ENCODE measurements at regions not wholly inside any gene's neighbourhood (a gene's known extent, or its start where the extent isn't known, plus 50 kb on each side); places are given as distances from the start of the nearest gene placed in this dataset.

- DNase-seq (ENCODE audit: low read depth): no peak
Observed at GRCh38 chr5:60259730-60260129, 366.2 kb upstream of the PDE4D start.

DNA sequence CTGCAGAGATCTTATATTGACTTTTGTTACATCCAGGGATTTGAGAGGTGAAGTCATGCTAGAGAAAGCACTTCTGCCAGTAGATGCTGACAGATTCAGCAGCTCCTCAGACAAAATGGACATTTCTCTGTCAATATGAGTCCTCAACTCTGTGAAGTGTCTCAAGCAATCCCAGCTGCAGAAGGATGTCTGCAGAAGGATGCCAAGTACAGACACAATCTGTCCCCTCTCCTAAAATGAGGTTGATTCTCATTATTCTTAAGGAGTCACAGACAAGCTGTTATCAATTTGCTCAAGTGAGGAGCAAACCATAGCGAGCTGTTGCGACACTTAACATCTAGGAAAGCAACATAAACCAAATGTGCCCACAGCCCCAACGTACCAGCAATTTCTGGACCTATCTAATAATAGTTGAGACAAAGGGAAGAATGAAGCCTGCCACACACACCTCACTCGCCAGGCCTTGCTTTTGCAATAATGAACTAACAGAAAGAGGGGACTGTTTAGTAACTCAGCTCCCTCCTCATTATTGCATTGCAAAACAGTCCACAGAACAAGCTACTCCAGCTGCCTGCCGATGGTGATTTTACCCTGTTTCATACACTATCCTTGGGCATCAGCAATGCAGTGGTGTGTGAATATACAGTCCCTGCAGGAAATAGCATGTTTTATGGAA is 364.2 kb upstream of the PDE4D start:
- DNase-seq (ENCODE audit: low read depth): peak; percentile 8

DNA sequence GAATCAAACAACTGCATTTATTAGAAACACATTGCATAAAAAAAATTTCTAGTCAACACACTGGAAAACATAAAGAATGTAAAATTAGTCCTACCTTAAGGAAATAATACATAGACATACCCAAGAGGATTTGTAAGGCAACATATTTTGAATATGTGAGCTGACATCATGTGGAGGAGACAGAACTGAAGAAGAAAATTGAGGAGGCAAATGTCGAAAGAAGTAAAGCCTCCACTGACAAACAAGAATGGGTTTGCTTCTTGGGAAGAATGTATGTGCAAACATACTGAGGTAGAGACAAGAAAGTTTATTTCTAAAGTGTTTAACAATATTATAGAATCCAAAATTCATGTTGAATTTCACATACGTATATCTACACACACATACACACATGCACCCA is 363.0 kb upstream of the PDE4D start:
- DNase-seq (ENCODE audit: low read depth): no peak

GRCh38 chr5:60248901-60249300 is 355.4 kb upstream of the PDE4D start:
- no peak for DNase-seq (ENCODE audit: low read depth)

- DNase-seq (ENCODE audit: low read depth): no peak
Observed at GRCh38 chr5:60243713-60244112, 350.2 kb upstream of the PDE4D start.

DNA sequence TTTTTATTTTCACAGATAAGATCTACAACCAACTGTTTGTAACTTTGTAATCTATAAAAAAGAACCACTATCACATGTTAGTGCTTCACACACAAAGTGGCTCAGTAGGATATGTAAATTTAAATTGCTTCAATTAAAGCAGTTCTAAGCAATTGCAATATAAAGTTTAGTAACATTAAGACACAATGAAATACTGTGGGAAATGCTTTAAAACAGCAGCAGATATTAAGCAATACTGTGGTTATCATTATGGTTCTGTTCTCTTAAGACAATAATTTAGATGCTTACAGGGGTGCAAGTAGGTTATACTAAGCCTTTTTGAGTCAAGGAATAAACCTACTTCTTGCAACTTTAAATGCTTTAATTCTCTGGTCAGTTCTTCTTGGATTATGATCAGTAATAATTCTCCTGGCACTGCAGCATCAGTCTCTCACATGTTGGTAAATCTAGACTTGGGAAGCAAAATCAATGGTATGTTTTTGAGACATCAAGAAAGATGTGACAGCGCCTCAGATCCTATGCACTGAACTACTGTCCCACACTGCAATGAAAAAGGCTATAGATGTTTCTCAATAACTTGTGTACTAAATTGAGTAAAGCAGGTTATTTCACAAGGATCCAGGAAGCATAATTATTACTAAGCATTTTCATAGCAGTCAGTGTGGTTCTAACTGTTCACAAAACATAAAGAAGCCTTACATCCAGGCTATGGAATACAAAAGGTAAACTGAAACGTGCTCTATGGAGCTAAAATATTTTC is 338.7 kb upstream of the PDE4D start:
- DNase-seq (ENCODE audit: low read depth): no peak

GRCh38 chr5:60230456-60230855 is 336.9 kb upstream of the PDE4D start:
- DNase-seq (ENCODE audit: low read depth): no peak

DNA sequence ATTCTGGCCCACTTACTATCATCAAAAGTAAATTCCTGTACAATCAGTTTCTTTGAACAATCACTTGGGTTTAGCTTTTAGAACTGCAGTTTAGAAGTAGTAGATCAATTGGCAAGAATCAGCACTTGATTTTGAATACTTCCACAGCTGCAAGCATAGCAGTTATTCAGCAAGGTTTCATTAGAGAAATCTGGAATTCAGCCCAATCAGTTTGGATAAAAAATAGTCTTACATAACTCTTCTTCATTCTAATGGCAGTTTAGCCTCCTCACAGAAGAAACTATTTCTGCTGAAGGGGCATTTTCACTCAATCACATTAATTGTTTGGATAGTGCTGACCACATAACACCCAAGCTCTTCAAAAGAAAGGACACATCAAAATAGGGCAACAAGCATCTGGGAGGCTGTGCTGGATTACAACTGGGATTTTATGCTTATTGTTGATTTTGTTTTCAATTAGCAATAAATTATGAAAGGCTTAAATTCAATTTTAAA is 336.2 kb upstream of the PDE4D start:
- no peak for DNase-seq (ENCODE audit: low read depth)

DNA sequence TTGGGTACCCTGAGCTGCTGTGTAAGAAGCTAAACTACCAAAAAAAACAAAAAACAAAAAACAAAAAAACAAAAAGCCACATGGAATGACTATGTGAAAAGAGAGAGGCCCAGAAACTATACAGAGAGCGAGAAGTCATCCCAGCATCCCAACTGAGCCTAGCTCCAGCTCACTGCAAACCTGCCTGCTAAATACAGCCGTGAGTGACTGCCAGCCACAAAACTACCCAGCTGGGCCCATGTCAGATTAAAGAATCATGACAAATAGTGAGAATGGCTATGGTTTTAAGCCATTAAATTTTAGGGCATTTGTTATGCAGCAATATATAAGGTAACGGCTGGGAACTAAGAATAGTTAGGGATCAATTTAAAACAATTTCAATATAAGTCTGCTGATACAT is 335.1 kb upstream of the PDE4D start:
- no peak for DNase-seq (ENCODE audit: low read depth)

GRCh38 chr5:60226128-60226527 is 332.6 kb upstream of the PDE4D start:
- no peak for DNase-seq (ENCODE audit: low read depth)

GRCh38 chr5:60223342-60223741 is 329.8 kb upstream of the PDE4D start:
- peak; percentile 46 for DNase-seq (ENCODE audit: low read depth)

DNA sequence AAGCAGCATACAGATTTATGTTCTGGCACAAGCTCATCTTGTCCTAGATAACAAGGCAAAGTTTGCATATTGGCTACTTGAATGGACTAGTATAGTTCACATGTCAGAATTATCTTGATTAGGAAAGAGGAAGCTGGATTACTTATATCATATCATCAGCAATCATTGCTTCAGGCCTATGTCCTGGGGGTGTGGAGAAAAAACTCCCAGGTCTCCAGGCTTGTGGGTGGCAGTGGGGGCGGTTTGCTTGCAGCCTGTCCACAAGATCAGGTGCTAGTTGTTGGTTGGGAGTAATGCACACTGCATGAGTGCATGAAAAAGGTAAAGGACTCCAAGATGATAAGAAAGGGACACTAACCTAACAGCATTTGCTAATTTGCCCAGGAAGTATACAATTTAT is 326.4 kb upstream of the PDE4D start:
- DNase-seq (ENCODE audit: low read depth): no peak

DNA sequence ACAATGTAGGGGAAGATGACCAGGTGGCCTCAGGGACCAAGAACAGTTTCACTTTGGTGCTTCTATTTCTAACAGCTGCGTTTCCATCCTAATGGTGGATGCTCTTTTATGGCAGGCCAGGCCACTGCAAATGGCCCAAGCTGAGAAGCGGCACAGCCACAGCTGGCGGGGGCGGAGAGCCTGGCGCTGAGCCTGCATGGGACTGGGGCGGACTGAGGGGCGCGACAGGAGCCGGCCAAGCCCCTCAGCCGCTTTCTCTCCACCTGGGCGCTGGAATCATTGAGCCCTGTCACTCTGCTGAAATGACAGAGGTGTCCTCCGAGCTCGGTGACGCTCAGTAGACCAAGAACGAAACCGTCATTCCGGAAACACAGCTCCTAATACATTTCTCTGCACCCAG is 317.3 kb upstream of the PDE4D start:
- DNase-seq (ENCODE audit: low read depth): no peak

DNA sequence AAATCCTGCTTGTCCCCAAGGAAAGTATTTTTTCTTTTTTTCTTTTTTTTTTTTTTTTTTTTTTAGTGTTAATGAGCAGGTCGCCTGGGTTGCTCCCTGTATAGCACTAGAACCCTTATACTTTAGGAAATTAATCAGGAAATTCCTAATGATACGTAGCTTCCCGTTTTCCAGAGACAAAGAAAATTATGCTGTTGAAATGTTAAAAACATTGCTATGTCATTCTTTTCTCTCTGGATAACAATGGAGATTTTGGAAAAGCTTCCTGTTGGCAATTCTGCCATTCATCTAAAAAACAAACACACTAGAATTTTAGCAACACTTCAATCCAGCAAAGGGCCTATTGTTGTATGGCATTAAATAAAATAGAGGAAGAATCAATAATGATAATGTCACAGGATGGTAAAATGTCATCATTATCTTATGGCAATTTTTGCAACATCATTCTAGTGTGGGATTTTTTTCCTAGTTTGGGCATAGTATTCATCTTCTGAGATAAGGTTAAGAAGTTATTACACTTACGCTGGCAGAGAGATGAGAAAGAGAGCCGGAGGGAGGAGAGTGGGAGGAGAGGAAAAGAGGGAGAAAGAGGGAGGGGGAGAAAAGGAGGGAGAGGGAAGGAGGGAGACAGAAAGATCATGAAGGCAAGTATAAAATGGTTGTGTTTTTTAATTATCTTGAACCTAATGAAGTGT is 315.8 kb upstream of the PDE4D start:
- DNase-seq (ENCODE audit: low read depth): no peak

- DNase-seq (ENCODE audit: low read depth): no peak
Observed at GRCh38 chr5:60208716-60209115, 315.2 kb upstream of the PDE4D start.

- no peak for DNase-seq (ENCODE audit: low read depth)
Observed at GRCh38 chr5:60207040-60207439, 313.5 kb upstream of the PDE4D start.

GRCh38 chr5:60206234-60206633 is 312.7 kb upstream of the PDE4D start:
- DNase-seq (ENCODE audit: low read depth): no peak

- DNase-seq (ENCODE audit: low read depth): no peak
Observed at GRCh38 chr5:60205071-60205470, 311.5 kb upstream of the PDE4D start.

DNA sequence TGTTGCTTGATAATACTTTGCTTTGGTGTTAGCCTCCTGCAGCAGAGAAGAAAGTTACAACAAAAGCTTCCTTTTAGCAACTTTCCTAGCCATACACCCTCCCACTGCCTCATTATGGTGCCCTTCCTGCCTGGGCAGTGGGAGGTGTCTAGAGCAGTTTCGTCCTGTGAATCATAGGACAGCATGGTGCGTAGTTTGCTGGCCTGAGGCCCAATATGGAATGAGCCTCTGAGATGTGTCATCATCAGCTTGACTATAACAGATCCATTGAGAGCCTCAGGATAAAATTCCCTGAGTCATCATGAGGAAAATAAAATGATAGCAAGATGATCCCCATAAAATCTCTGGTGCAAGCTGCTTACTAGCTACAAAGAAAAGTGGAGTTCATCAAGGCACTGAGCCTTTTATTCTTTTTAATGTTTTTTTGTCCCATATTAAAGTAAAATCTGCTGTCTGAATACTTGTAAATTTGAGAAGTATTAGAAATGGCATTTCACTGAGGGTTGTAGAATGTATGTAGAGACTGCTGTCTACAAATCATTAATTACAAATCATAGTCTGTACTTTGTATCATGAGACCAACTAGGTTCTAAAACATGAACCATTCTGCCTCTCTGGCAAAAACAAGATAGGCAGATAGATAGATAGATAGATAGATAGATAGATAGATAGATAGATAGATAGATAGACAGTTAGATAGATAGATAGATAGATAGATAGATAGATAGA is 303.0 kb upstream of the PDE4D start:
- DNase-seq (ENCODE audit: low read depth): peak; percentile 99

DNA sequence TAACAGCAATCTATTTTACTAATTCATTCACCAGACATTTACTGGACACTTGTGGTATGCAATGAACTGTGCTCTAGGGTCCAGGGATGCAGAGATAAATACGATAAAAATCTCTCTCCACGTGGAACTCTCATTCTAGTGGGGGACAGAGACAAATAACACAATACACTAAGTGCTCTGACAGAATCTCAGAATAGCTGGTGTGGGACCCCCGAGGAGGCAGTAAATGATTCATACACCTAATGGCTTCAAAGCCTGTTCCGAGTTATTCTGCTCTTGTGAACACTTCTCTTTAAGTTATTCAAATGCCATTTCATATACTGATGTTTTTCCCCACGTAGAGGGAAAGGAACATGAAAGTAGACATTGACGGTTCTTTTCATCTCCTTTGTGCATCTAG is 302.0 kb upstream of the PDE4D start:
- DNase-seq (ENCODE audit: low read depth): no peak

DNA sequence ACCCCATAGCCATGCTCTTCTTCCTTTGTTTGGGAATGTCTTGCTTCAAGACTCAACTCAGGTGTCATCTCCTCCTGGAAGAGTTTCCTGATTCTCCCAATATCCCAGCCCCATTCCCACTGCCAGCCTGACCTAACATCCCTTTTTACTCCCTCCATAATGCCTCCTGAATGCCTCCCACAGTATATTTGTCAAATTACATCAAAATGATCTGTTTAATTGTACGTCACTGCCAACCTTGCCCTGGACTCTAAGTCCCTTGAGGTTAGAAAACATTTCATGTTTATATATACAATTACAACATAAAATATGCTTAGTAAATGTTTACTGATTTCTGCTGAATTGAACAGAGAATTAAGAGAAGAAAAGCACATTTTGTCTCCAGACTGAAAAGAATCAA is 301.6 kb upstream of the PDE4D start:
- no peak for DNase-seq (ENCODE audit: low read depth)
